Progenitor cell of endocrine pancreas (in vitro differentiated cells): ENCODE measurements at regions not wholly inside any gene's neighbourhood (a gene's known extent, or its start where the extent isn't known, plus 50 kb on each side); places are given as distances from the start of the nearest gene placed in this dataset.

Experiments used
- DNase-seq: peaks from one replicate; pipeline ENCODE4 v3.0.0; 2021; ENCODE audit warnings: low spot score; ENCODE audit not compliant: unreplicated experiment
- H3K27ac Mint-ChIP-seq: 2 replicates; pipeline ENCODE4 v1.8.0; 2021; ENCODE audit warnings: mild to moderate bottlenecking, moderate library complexity, mixed read lengths
- H3K27me3 Mint-ChIP-seq: 2 replicates; pipeline ENCODE4 v1.8.0; 2021; ENCODE audit warnings: mixed read lengths
- H3K36me3 Mint-ChIP-seq: 2 replicates; pipeline ENCODE4 v1.8.0; 2022; ENCODE audit warnings: mixed read lengths; ENCODE audit not compliant: insufficient read depth
- H3K4me1 Mint-ChIP-seq: 2 replicates; pipeline ENCODE4 v1.8.0; 2021; ENCODE audit warnings: low read depth, mixed read lengths
- H3K4me3 Mint-ChIP-seq: 2 replicates; pipeline ENCODE4 v1.8.0; 2021; ENCODE audit warnings: low read depth, mild to moderate bottlenecking, moderate library complexity, mixed read lengths
- H3K9me3 Mint-ChIP-seq: 2 replicates; pipeline ENCODE4 v1.8.0; 2021; ENCODE audit warnings: low read depth, mixed read lengths
- TF ChIP-seq, protein P1 (sequence below): fragments of 200-600 bp; sonication (generic); IDR thresholded peaks from one replicate; pipeline ENCODE4 v1.5.0; 2021; ENCODE audit warnings: antibody characterized with exemption, mild to moderate bottlenecking; ENCODE audit not compliant: unreplicated experiment

- no peak for DNase-seq
- H3K4me1 Mint-ChIP-seq: peaks cover 11% of the 10 kb centered on the region
- H3K36me3 Mint-ChIP-seq: no peaks in the 10 kb centered on the region
- TF ChIP-seq, protein P1, sequence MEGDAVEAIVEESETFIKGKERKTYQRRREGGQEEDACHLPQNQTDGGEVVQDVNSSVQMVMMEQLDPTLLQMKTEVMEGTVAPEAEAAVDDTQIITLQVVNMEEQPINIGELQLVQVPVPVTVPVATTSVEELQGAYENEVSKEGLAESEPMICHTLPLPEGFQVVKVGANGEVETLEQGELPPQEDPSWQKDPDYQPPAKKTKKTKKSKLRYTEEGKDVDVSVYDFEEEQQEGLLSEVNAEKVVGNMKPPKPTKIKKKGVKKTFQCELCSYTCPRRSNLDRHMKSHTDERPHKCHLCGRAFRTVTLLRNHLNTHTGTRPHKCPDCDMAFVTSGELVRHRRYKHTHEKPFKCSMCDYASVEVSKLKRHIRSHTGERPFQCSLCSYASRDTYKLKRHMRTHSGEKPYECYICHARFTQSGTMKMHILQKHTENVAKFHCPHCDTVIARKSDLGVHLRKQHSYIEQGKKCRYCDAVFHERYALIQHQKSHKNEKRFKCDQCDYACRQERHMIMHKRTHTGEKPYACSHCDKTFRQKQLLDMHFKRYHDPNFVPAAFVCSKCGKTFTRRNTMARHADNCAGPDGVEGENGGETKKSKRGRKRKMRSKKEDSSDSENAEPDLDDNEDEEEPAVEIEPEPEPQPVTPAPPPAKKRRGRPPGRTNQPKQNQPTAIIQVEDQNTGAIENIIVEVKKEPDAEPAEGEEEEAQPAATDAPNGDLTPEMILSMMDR: no peak
- no peak overlapping the region for H3K27ac Mint-ChIP-seq
- H3K9me3 Mint-ChIP-seq: no peaks in the 10 kb centered on the region
- H3K27me3 Mint-ChIP-seq: no peaks in the 10 kb centered on the region
- no peak overlapping the region for H3K4me3 Mint-ChIP-seq
Measured at GRCh38 chr10:83612746-83613145, 526.6 kb upstream of the GHITM start.

- Mint-ChIP-seq H3K9me3 (no peaks in the 10 kb centered on the region), H3K4me3 (no peak overlapping the region), H3K4me1 (peaks cover 23% of the 10 kb centered on the region), H3K27me3 (no peaks in the 10 kb centered on the region), H3K27ac (no peak overlapping the region), H3K36me3 (no peaks in the 10 kb centered on the region)
- DNase-seq: no peak
- TF ChIP-seq, protein P1: no peak
Measured at GRCh38 chr10:83617172-83617571, 522.1 kb upstream of the GHITM start.

- Mint-ChIP-seq H3K4me3 (peak overlapping the region; percentile 40), H3K27ac (peak overlapping the region; percentile 34), H3K36me3 (no peaks in the 10 kb centered on the region), H3K9me3 (no peaks in the 10 kb centered on the region), H3K4me1 (peaks cover 18% of the 10 kb centered on the region), H3K27me3 (no peaks in the 10 kb centered on the region)
- no peak for DNase-seq
- TF ChIP-seq, protein P1: no peak
Measured at GRCh38 chr10:83617692-83618545, 521.4 kb upstream of the GHITM start.

- TF ChIP-seq, protein P1: no peak
- no peak for DNase-seq
- no peaks in the 10 kb centered on the region for H3K36me3 Mint-ChIP-seq
- no peak overlapping the region for H3K27ac Mint-ChIP-seq
- no peaks in the 10 kb centered on the region for H3K9me3 Mint-ChIP-seq
- H3K27me3 Mint-ChIP-seq: no peaks in the 10 kb centered on the region
- no peak overlapping the region for H3K4me3 Mint-ChIP-seq
- no peaks in the 10 kb centered on the region for H3K4me1 Mint-ChIP-seq
Measured at GRCh38 chr10:83625831-83626360, 513.4 kb upstream of the GHITM start.

GRCh38 chr10:83632701-83633100, 506.6 kb upstream of the GHITM start:
- TF ChIP-seq, protein P1: no peak
- Mint-ChIP-seq H3K4me3 (no peak overlapping the region), H3K36me3 (no peaks in the 10 kb centered on the region), H3K27me3 (no peaks in the 10 kb centered on the region), H3K27ac (no peak overlapping the region), H3K4me1 (no peaks in the 10 kb centered on the region), H3K9me3 (no peaks in the 10 kb centered on the region)
- no peak for DNase-seq
